Activated B cell treated with CpG ODN at 0.5 μM for 24 hours (primary cell): ENCODE measurements at regions not wholly inside any gene's neighbourhood (a gene's known extent, or its start where the extent isn't known, plus 50 kb on each side); places are given as distances from the start of the nearest gene placed in this dataset.

ENCODE experiments used
- ATAC-seq: fragments of 200-7000 bp; cut with Tn5 transposase; one replicate; pipeline ENCODE4 v1.10.0; 2021; ENCODE audit warnings: low read depth, mild to moderate bottlenecking, moderate library complexity
- CTCF ChIA-PET: fragments of 350-600 bp; sonication (Branson Sonifier 250); formaldehyde crosslinking; loops from one replicate; lab custom pipeline; 2021; ENCODE audit warnings: antibody characterized with exemption; lab: Charles Lee
- POLR2A ChIA-PET: fragments of 350-600 bp; sonication (Branson Sonifier 250); formaldehyde crosslinking; loops from one replicate; lab custom pipeline; 2021; ENCODE audit warnings: antibody characterized with exemption; lab: Charles Lee
- DNase-seq: peaks from one replicate; pipeline ENCODE4 v3.0.0; 2022
- H3K27ac Mint-ChIP-seq: one replicate; pipeline ENCODE4 v1.8.0; 2020; ENCODE audit warnings: mixed read lengths
- H3K27me3 Mint-ChIP-seq: one replicate; pipeline ENCODE4 v1.8.0; 2021; ENCODE audit warnings: mixed read lengths
- H3K36me3 Mint-ChIP-seq: one replicate; pipeline ENCODE4 v1.8.0; 2021; ENCODE audit warnings: low read depth, mixed read lengths
- H3K4me1 Mint-ChIP-seq: one replicate; pipeline ENCODE4 v1.8.0; 2021; ENCODE audit warnings: mixed read lengths
- H3K4me3 Mint-ChIP-seq: one replicate; pipeline ENCODE4 v1.8.0; 2020; ENCODE audit warnings: mild to moderate bottlenecking, mixed read lengths
- H3K9me3 Mint-ChIP-seq: one replicate; pipeline ENCODE4 v1.8.0; 2020; ENCODE audit warnings: mixed read lengths
- CTCF ChIP-seq: fragments of 200-600 bp; IDR thresholded peaks from one replicate; pipeline ENCODE4 v1.8.0; 2022; ENCODE audit warnings: antibody characterized with exemption, mild to moderate bottlenecking
- intact Hi-C: fragments of 100-400 bp; cut with micrococcal nuclease; formaldehyde crosslinking; loops from one replicate; pipeline ENCODE4 v1.15.1; 2024

- ChIA-PET POLR2A (no interaction called here), CTCF (no interaction called here)
- no peaks in the 10 kb centered on the region for H3K36me3 Mint-ChIP-seq
These were observed 282.6 kb downstream of the BMP7 start for GRCh38 chr20:56983813-56984212.

GRCh38 chr20:56985066-56985685, 281.3 kb downstream of the BMP7 start:
- DNase-seq = no peak
- POLR2A ChIA-PET = no interaction called here

More at GRCh38 chr20:56983813-56984212, 282.6 kb downstream of the BMP7 start:
- Mint-ChIP-seq H3K4me1 (no peaks in the 10 kb centered on the region), H3K4me3 (no peak overlapping the region), H3K9me3 (peaks cover 11% of the 10 kb centered on the region), H3K27ac (no peak overlapping the region), H3K27me3 (peaks cover 10% of the 10 kb centered on the region)
- TF ChIP-seq CTCF = no peak
- ATAC-seq (no peak), DNase-seq (no peak)
- intact Hi-C loops = no loop called here

GRCh38 chr20:56986476-56986875, 280.0 kb downstream of the BMP7 start:
- H3K9me3 Mint-ChIP-seq = peaks cover 11% of the 10 kb centered on the region
- no peak for ATAC-seq
- POLR2A ChIA-PET = no interaction called here
- no peak overlapping the region for H3K27ac Mint-ChIP-seq
- intact Hi-C loops = no loop called here
- CTCF ChIA-PET = no interaction called here
- H3K27me3 Mint-ChIP-seq = peaks cover 12% of the 10 kb centered on the region
- TF ChIP-seq CTCF = no peak
- no peaks in the 10 kb centered on the region for H3K36me3 Mint-ChIP-seq
- H3K4me1 Mint-ChIP-seq = no peaks in the 10 kb centered on the region
- no peak for DNase-seq
- no peak overlapping the region for H3K4me3 Mint-ChIP-seq

More at GRCh38 chr20:56985066-56985685, 281.3 kb downstream of the BMP7 start:
- intact Hi-C loops = no loop called here
- CTCF ChIA-PET = no interaction called here
- Mint-ChIP-seq H3K9me3 (peaks cover 11% of the 10 kb centered on the region), H3K4me1 (no peaks in the 10 kb centered on the region), H3K27ac (no peak overlapping the region), H3K4me3 (no peak overlapping the region), H3K36me3 (no peaks in the 10 kb centered on the region), H3K27me3 (peaks cover 5% of the 10 kb centered on the region)
- no peak for TF ChIP-seq CTCF
- ATAC-seq = no peak

- intact Hi-C loops = no loop called here
- CTCF ChIA-PET = no interaction called here
- POLR2A ChIA-PET = no interaction called here
- no peaks in the 10 kb centered on the region for H3K4me1 Mint-ChIP-seq
- ATAC-seq (no peak), DNase-seq (no peak)
- peaks cover 12% of the 10 kb centered on the region for H3K27me3 Mint-ChIP-seq
- no peak overlapping the region for H3K4me3 Mint-ChIP-seq
- no peaks in the 10 kb centered on the region for H3K36me3 Mint-ChIP-seq
- peaks cover 11% of the 10 kb centered on the region for H3K9me3 Mint-ChIP-seq
- H3K27ac Mint-ChIP-seq = no peak overlapping the region
- TF ChIP-seq CTCF = no peak
These were observed 279.3 kb downstream of the BMP7 start for GRCh38 chr20:56986931-56987720.

- CTCF ChIA-PET = no interaction called here
- TF ChIP-seq CTCF = no peak
- Mint-ChIP-seq H3K27me3 (peaks cover 14% of the 10 kb centered on the region), H3K27ac (no peak overlapping the region), H3K36me3 (no peaks in the 10 kb centered on the region), H3K4me1 (no peaks in the 10 kb centered on the region), H3K4me3 (no peak overlapping the region), H3K9me3 (peaks cover 11% of the 10 kb centered on the region)
- DNase-seq = no peak
- ATAC-seq = no peak
- POLR2A ChIA-PET = no interaction called here
- intact Hi-C loops = no loop called here
These were observed 278.5 kb downstream of the BMP7 start for GRCh38 chr20:56987986-56988385.
